Calu3 (cell line): ENCODE measurements at regions not wholly inside any gene's neighbourhood (a gene's known extent, or its start where the extent isn't known, plus 50 kb on each side); places are given as distances from the start of the nearest gene placed in this dataset.

ENCODE experiments used
- BruUV-seq: library from RNA; stranded (reverse); fragments of 400-500 nt; replicated peaks from 2 replicates; lab custom pipeline; 2021; lab: Mats Ljungman, UMichigan
- CTCF ChIA-PET: fragments of 300-600 bp; sonication (Branson Sonifier 250); formaldehyde crosslinking; loops from one replicate; lab custom pipeline; 2022; ENCODE audit warnings: antibody characterized with exemption; lab: Charles Lee
- DNase-seq: peaks from one replicate; pipeline ENCODE4 v3.0.0; 2022
- H3K27ac Mint-ChIP-seq: one replicate; pipeline ENCODE4 v1.8.0; 2022; ENCODE audit warnings: mixed read lengths; ENCODE audit not compliant: unreplicated experiment
- H3K27me3 Mint-ChIP-seq: one replicate; pipeline ENCODE4 v1.8.0; 2022; ENCODE audit warnings: mixed read lengths; ENCODE audit not compliant: unreplicated experiment
- H3K36me3 Mint-ChIP-seq: one replicate; pipeline ENCODE4 v1.8.0; 2022; ENCODE audit warnings: mild to moderate bottlenecking, moderate library complexity, mixed read lengths; ENCODE audit not compliant: insufficient read depth, unreplicated experiment
- H3K4me1 Mint-ChIP-seq: one replicate; pipeline ENCODE4 v1.8.0; 2022; ENCODE audit warnings: mild to moderate bottlenecking, low read depth, mixed read lengths; ENCODE audit not compliant: unreplicated experiment
- H3K4me3 Mint-ChIP-seq: one replicate; pipeline ENCODE4 v1.8.0; 2022; ENCODE audit warnings: mild to moderate bottlenecking, low read depth, moderate library complexity, mixed read lengths; ENCODE audit not compliant: unreplicated experiment
- H3K9me3 Mint-ChIP-seq: one replicate; pipeline ENCODE4 v1.8.0; 2022; ENCODE audit warnings: low read depth, mixed read lengths; ENCODE audit not compliant: unreplicated experiment
- CTCF ChIP-seq: fragments of 200-600 bp; IDR thresholded peaks from one replicate; pipeline ENCODE4 v1.8.0; 2022; ENCODE audit warnings: antibody characterized with exemption; ENCODE audit not compliant: unreplicated experiment
- intact Hi-C: fragments of 100-400 bp; cut with micrococcal nuclease; formaldehyde crosslinking; loops from one replicate; pipeline ENCODE4 v1.10.0; 2022; ENCODE audit not compliant: unreplicated experiment

DNA sequence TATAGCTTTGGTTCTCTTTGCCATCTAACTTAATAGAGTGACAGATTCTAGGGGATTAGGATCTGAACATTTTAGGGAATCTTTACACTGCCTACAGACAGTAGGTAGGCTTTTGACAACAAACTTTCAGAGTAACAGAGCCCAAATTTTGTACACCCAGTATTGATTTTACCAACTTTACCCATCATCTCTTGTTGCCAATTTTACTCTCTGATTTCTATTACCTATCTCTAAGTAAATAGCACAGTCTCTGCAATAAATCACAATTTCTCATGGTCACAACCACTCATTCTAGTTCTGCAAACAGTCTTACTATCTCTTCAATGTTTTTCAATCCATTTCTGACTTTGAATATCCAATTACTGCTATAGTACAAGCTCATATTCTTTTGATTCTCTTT is 1097.6 kb upstream of the PHF14 start:
- no peaks in the 10 kb centered on the region for H3K4me1 Mint-ChIP-seq
- no TSS peak for BruUV-seq
- intact Hi-C loops: no loop called here
- H3K27me3 Mint-ChIP-seq: no peaks in the 10 kb centered on the region
- no peak for DNase-seq
- CTCF ChIA-PET: no interaction called here
- no peaks in the 10 kb centered on the region for H3K36me3 Mint-ChIP-seq
- H3K27ac Mint-ChIP-seq: no peak overlapping the region
- H3K9me3 Mint-ChIP-seq: no peaks in the 10 kb centered on the region
- TF ChIP-seq CTCF: no peak
- H3K4me3 Mint-ChIP-seq: no peak overlapping the region

DNA sequence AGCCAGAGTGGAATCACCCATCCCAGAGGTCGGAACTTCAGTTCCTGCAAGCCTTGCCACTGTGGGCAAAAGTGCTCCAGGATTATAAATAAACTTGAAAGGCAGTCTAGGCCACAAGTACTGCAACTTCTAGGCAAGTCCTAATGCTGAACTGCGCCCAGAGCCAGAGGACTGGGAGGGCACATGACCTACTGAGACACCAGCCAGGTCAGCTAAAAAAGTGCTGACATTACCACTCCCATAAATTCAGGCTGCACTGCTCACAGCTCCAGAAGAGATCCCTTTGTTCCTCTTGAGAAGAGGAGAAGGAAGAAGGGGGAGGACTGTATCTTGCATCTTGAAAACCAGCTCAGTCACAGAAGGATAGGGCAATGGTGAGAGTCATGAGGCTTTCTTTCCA is 1084.1 kb upstream of the PHF14 start:
- CTCF ChIA-PET: no interaction called here
- Mint-ChIP-seq H3K27ac (no peak overlapping the region), H3K9me3 (peaks cover 15% of the 10 kb centered on the region), H3K27me3 (no peaks in the 10 kb centered on the region), H3K4me1 (peaks cover 9% of the 10 kb centered on the region), H3K36me3 (no peaks in the 10 kb centered on the region), H3K4me3 (no peak overlapping the region)
- TF ChIP-seq CTCF: no peak
- BruUV-seq: no TSS peak
- DNase-seq: no peak
- intact Hi-C loops: no loop called here

DNA sequence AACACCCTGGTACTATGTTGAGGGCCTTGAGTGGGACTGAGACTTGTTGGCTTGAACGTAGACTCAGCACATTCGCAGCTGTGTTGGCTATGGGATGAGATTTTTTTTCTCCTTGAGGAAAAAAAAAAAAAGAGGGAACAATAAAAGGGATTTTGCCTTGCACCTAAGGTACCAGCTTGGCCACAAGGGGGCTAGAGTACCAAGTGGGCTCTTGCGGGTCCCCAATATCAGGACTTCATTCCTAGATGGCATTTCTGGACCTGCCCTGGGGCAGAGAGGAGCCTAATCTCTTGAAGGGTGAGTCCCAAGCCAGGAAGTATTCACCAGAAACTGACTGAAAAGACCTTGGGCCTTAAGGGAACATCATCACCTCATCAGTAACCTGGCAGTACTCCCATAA is 1083.6 kb upstream of the PHF14 start:
- CTCF ChIA-PET: interaction anchor here (0.7 kb wide), 1 partner anchor 17 kb away, joined by 4 read pairs; no protein-coding TSS in a partner anchor
- BruUV-seq: no TSS peak
- no peaks in the 10 kb centered on the region for H3K27me3 Mint-ChIP-seq
- H3K4me1 Mint-ChIP-seq: peaks cover 9% of the 10 kb centered on the region
- DNase-seq: no peak
- no peak overlapping the region for H3K4me3 Mint-ChIP-seq
- no peaks in the 10 kb centered on the region for H3K36me3 Mint-ChIP-seq
- no peak overlapping the region for H3K27ac Mint-ChIP-seq
- intact Hi-C loops: no loop called here
- TF ChIP-seq CTCF: no peak
- H3K9me3 Mint-ChIP-seq: peaks cover 10% of the 10 kb centered on the region

GRCh38 chr7:9891056-9891455 is 1082.6 kb upstream of the PHF14 start:
- no peak overlapping the region for H3K4me3 Mint-ChIP-seq
- H3K27me3 Mint-ChIP-seq: no peaks in the 10 kb centered on the region
- CTCF ChIA-PET: no interaction called here
- no peak for TF ChIP-seq CTCF
- no peaks in the 10 kb centered on the region for H3K36me3 Mint-ChIP-seq
- H3K9me3 Mint-ChIP-seq: peaks cover 14% of the 10 kb centered on the region
- intact Hi-C loops: no loop called here
- DNase-seq: no peak
- no peak overlapping the region for H3K27ac Mint-ChIP-seq
- H3K4me1 Mint-ChIP-seq: no peaks in the 10 kb centered on the region
- no TSS peak for BruUV-seq
